HK-2 (cell line): ENCODE measurements at regions not wholly inside any gene's neighbourhood (a gene's known extent, or its start where the extent isn't known, plus 50 kb on each side); places are given as distances from the start of the nearest gene placed in this dataset.
"Not testable (repeated sequence)": the region's sequence is repeated elsewhere in the genome, so short reads cannot be mapped to it uniquely, and the experiment has no call there.

Source experiments
- DNase-seq: peaks from one replicate; pipeline ENCODE4 v3.0.0-alpha.2; 2018; ENCODE audit not compliant: unreplicated experiment

DNA sequence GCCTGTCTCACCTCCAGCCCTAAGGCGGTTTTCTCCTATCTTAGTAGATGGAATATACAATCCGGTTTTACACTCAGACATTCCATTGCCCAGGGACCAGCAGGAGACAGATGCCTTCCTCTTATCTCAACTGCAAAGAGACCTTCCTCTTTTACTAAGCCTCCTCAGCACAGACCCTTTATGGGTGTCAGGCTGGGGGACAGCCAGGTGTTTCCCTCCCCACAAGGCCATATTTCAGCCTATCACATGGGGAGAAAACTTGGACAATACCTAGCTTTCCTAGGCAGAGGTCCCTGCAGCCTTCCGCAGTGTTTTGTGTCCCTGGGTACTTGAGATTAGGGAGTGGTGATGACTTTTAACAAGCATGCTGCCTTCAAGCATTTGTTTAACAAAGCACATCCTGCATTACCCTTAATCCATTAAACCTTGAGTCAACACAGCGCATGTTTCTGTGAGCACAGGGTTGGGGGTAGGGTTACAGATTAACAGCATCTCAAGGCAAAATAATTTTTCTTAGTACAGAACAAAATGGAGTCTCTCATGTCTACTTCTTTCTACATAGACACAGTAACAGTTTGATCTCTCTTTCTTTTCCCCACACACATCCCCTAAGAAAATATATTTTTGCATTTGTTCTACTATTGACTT is 876.2 kb downstream of the ANKRD7 start:
- DNase-seq: not testable (repeated sequence)

DNA sequence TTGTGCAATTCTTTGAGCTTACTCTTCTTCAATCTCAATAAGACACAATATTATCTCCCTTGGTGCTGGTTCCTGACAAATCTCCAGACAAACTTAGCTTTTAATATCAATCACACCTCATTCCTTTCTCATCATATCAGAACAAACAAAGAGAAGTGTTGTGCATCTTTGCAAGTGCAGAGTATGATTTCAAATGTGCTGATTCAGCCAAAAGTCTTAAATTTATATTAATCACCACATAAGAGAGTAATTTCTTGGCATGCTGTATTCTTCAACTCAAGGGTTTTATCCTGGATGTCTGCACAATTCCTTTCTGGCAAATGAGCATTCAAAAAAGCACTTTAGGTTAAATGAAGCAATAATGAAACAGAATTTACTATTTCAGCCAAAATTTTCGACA is 877.8 kb downstream of the ANKRD7 start:
- no peak for DNase-seq

GRCh38 chr7:119105381-119105780 is 880.9 kb downstream of the ANKRD7 start:
- DNase-seq: no peak

DNA sequence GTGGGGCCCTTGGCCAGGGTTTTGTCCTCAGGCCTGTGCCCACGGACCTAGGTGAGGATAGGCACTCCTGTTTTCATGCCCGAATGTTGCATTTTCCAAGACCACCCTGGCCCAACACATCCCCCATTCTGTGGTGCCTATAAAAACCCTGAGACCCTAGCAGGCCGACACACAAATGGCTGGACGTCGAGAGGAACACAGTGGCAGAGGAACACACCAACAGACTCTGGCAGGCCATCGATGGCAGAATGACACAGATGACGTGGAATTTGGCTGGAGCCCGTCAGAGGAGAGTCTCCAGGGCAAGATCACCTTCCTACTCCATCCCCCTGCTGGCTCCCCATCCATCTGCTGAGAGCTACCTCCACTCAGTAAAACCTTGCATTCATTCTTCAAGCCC is 898.8 kb downstream of the ANKRD7 start:
- DNase-seq: no peak

- DNase-seq: no peak
These were observed 903.2 kb downstream of the ANKRD7 start for GRCh38 chr7:119127706-119128105.

DNA sequence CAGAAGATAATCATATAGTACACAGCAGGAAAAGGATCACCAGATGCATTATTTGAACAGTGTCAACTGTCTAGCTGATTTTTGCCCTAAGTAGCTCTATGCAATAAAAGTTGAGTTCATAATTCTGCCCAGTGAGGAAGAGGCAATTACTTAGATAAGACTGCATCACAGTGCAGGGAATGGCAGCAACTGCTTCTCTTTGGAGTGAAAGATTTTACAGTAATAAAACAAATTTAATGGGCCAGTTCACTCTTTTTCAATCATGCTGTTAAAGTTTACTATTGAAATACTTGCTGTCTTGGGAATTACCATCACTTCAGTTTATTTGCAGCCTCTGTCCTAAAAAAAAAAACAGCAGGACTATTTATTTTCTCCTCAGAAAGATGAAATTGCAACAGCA is 907.9 kb downstream of the ANKRD7 start:
- no peak for DNase-seq

DNA sequence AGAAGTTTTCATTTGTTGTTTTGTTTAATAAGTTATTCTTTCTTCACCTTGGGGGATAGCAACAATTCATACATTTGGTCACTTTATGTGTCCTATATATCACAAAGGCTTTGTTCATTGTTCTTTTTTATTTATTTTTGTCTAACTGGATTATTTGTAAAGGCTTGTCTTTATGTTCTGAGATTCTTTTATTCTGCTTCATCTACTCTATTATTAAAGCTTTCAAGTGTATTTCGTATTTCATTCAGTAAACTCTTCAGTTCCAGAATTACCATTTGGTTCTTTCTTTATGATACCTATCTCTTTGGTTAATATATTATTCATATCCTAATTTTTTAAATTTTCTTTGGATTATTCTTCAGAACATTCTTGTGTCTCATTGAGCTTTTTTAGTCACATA is 942.9 kb downstream of the ANKRD7 start:
- DNase-seq: no peak

DNA sequence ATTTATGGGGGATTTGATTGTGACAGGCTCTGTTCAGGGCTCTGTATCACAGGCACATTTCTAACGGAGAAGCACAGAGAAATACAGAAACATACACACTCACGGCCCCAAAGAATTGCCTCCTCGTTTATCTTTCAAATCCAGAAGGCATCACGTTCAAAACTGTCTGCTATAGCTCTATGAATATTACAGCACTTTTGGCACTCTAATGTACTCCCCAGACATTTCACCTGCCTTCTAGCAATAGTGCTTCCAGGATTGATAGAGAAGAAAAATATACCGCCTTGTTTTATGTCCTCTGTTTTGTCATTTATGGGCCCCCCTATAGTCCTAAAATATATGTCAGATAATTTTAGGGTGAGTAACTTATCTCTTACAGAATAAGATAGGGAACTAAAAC is 947.5 kb downstream of the ANKRD7 start:
- DNase-seq: no peak

GRCh38 chr7:119175911-119176627 is 951.6 kb downstream of the ANKRD7 start:
- DNase-seq: peak; percentile 38

- no peak for DNase-seq
These were observed 953.4 kb downstream of the ANKRD7 start for GRCh38 chr7:119177863-119178262.

- DNase-seq: no peak
These were observed 959.8 kb downstream of the ANKRD7 start for GRCh38 chr7:119184124-119184788.

GRCh38 chr7:119196183-119196582 is 971.7 kb downstream of the ANKRD7 start:
- no peak for DNase-seq

- DNase-seq: no peak
These were observed 972.8 kb downstream of the ANKRD7 start for GRCh38 chr7:119197172-119197876.

DNA sequence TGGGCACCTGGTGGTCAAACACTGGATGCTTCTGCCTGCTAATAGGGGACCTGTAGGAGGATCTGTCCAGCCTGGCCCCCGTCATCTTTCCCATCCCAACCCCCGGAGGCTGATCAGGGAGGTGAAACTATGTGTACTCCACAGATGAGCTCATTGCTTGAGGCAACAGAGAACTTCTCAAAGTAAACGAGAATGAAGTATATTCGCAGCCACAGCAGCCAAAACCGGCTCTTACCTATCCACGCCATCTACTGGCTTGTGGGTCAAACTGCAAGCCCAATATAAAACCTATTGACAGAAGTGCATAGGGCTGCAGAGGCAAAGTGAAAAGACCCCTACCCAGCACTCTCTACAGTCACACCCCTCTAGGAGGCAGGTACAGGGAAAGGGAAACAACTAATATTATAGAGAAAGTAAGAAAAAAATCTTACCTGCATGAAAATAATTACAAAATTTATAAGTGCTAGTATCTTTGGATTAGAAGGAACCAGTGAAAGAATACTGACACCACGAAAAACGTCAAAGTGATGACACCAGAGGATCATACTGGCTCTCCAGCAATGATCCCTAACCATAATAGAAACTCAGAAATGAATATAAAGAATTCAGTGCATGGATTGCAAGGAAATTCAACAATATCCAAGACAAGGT is 973.5 kb downstream of the ANKRD7 start:
- peak; percentile 47 for DNase-seq

GRCh38 chr7:119219663-119220062 is 995.2 kb downstream of the ANKRD7 start:
- DNase-seq: no peak

- DNase-seq: no peak
These were observed 999.4 kb downstream of the ANKRD7 start for GRCh38 chr7:119223930-119224329.

GRCh38 chr7:119228482-119228881 is 1004.0 kb downstream of the ANKRD7 start:
- no peak for DNase-seq

DNA sequence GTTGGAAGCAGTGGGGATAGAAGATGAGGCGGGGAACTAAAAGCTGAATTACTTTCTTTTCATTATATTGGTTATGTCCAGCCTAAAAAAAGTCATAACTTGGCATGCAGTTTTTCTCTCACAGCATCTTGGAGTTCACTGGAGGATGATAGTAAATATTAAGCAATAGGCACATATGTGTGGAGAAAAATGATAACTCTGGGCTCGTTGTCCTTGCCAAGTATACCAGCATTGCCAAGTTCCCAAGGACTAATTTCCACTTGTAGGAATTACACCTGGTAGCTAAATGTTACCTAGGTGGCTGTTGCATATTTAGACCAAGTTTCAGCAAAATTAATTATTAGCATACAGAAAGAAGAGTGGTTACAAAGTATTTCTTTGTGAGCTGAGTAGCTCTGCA is 1007.6 kb downstream of the ANKRD7 start:
- no peak for DNase-seq

GRCh38 chr7:119233015-119233414 is 1008.5 kb downstream of the ANKRD7 start:
- no peak for DNase-seq

DNA sequence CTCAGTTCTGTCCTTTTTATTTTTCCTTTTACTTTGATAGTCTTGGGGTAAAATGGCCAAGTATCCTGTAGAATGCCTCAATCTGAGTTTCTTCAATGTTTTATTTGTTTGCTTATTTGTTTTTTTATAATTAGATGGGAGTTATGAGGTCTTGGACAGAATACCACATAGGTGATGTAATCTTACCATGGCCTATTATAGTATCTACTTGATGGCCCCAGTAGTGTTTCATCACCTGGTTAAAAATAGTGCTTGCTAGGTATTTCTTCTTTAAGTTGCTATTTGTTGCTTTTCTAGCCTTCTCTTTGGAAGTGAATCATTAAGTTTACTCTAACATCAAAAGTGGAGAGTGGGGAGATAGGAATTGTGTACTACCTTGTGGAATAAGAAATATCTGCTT is 1020.0 kb upstream of the KCND2 start:
- DNase-seq: no peak

- DNase-seq: no peak
These were observed 1018.2 kb upstream of the KCND2 start for GRCh38 chr7:119254742-119255141.

DNA sequence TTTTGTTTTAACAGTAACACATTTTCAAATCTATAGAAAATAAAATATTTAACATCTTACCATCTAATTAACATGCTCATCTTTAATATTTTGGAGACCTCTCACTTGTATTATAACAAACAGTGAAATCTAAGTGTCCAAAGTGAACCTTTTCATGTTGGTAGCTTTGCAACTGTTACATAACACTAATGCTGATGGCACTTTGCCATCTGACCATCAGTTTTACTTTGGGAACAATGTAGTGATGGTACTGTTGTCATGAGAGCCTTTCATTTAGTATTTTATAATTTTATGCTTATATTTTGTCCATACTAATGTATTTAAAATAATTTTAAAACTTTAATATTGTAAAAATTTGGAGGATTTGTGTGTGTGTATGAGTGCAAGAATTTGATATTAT is 1017.0 kb upstream of the KCND2 start:
- DNase-seq: no peak
